Stimulated activated CD8-positive, alpha-beta memory T cell treated with anti-CD3 and anti-CD28 coated beads, Interleukin-15, amount 100 ng/mL, for 1 hour (primary cell): ENCODE measurements at regions not wholly inside any gene's neighbourhood (a gene's known extent, or its start where the extent isn't known, plus 50 kb on each side); places are given as distances from the start of the nearest gene placed in this dataset.

Source experiments
- DNase-seq: peaks from one replicate; pipeline ENCODE4 v3.0.0-alpha.2; 2020; ENCODE audit warnings: low read depth

GRCh38 chr12:98280152-98280551 is 235.2 kb upstream of the TMPO start:
- no peak for DNase-seq

GRCh38 chr12:98280621-98281020 is 234.8 kb upstream of the TMPO start:
- no peak for DNase-seq

- no peak for DNase-seq
These were observed 223.6 kb upstream of the TMPO start for GRCh38 chr12:98291828-98292227.

- DNase-seq = no peak
These were observed 221.2 kb upstream of the TMPO start for GRCh38 chr12:98294051-98294805.

GRCh38 chr12:98295681-98296080 is 219.7 kb upstream of the TMPO start:
- no peak for DNase-seq

GRCh38 chr12:98296462-98297079 is 218.8 kb upstream of the TMPO start:
- DNase-seq = no peak

- DNase-seq = no peak
These were observed 217.9 kb upstream of the TMPO start for GRCh38 chr12:98297538-98297937.

- no peak for DNase-seq
These were observed 207.2 kb upstream of the TMPO start for GRCh38 chr12:98308141-98308540.

GRCh38 chr12:98317939-98318899 is 197.2 kb upstream of the TMPO start:
- no peak for DNase-seq

- no peak for DNase-seq
These were observed 195.5 kb upstream of the TMPO start for GRCh38 chr12:98319716-98320425.

GRCh38 chr12:98325003-98325402 is 190.4 kb upstream of the TMPO start:
- no peak for DNase-seq

GRCh38 chr12:98328467-98328866 is 186.9 kb upstream of the TMPO start:
- DNase-seq = no peak

- DNase-seq = no peak
These were observed 185.8 kb upstream of the TMPO start for GRCh38 chr12:98329589-98329988.

- DNase-seq = no peak
These were observed 182.7 kb upstream of the TMPO start for GRCh38 chr12:98332642-98333041.

GRCh38 chr12:98334768-98335167 is 180.6 kb upstream of the TMPO start:
- no peak for DNase-seq

GRCh38 chr12:98341026-98341425 is 174.4 kb upstream of the TMPO start:
- no peak for DNase-seq

GRCh38 chr12:98341732-98342131 is 173.7 kb upstream of the TMPO start:
- no peak for DNase-seq

- no peak for DNase-seq
These were observed 172.3 kb upstream of the TMPO start for GRCh38 chr12:98343002-98343567.

GRCh38 chr12:98344046-98344930 is 171.1 kb upstream of the TMPO start:
- no peak for DNase-seq

- DNase-seq = no peak
These were observed 170.0 kb upstream of the TMPO start for GRCh38 chr12:98345308-98345876.
